ENCODE measurements at regions not wholly inside any gene's neighbourhood (a gene's known extent, or its start where the extent isn't known, plus 50 kb on each side); places are given as distances from the start of the nearest gene placed in this dataset.

- H3K9me3 ChIP-seq (replicated peaks; ENCODE audit: low read length): no peaks in the 10 kb centered on the region
- H3K4me3 ChIP-seq (ENCODE audit: low read length): no peak overlapping the region
- no peaks in the 10 kb centered on the region for H3K4me1 ChIP-seq (ENCODE audit: control insufficient read depth, insufficient read depth, low read length)
- H3K27me3 ChIP-seq (ENCODE audit: control insufficient read depth, insufficient read depth, low read length): peaks cover 3% of the 10 kb centered on the region
- no peak overlapping the region for H3K9ac ChIP-seq (ENCODE audit: low read depth, low read length)
- H3K36me3 ChIP-seq (ENCODE audit: insufficient read depth, low read length): no peaks in the 10 kb centered on the region
- H3K4me2 ChIP-seq (ENCODE audit: low read length): no peak overlapping the region
Measured at GRCh38 chr5:52564587-52564986, 223.1 kb upstream of the ITGA1 start.

- Histone ChIP-seq H3K27me3 (ENCODE audit: control insufficient read depth, insufficient read depth, low read length) (no peaks in the 10 kb centered on the region), H3K9me3 (replicated peaks; ENCODE audit: low read length) (no peaks in the 10 kb centered on the region), H3K9ac (ENCODE audit: low read depth, low read length) (no peak overlapping the region), H3K4me2 (ENCODE audit: low read length) (no peak overlapping the region), H3K36me3 (ENCODE audit: insufficient read depth, low read length) (no peaks in the 10 kb centered on the region), H3K4me3 (ENCODE audit: low read length) (no peak overlapping the region), H3K4me1 (ENCODE audit: control insufficient read depth, insufficient read depth, low read length) (no peaks in the 10 kb centered on the region)
Measured at GRCh38 chr5:52577546-52577945, 210.2 kb upstream of the ITGA1 start.

GRCh38 chr5:52579391-52579790, 208.3 kb upstream of the ITGA1 start:
- Histone ChIP-seq H3K9ac (ENCODE audit: low read depth, low read length) (no peak overlapping the region), H3K9me3 (replicated peaks; ENCODE audit: low read length) (no peaks in the 10 kb centered on the region), H3K4me2 (ENCODE audit: low read length) (no peak overlapping the region), H3K4me3 (ENCODE audit: low read length) (no peak overlapping the region), H3K36me3 (ENCODE audit: insufficient read depth, low read length) (no peaks in the 10 kb centered on the region), H3K4me1 (ENCODE audit: control insufficient read depth, insufficient read depth, low read length) (no peaks in the 10 kb centered on the region), H3K27me3 (ENCODE audit: control insufficient read depth, insufficient read depth, low read length) (no peaks in the 10 kb centered on the region)

- Histone ChIP-seq H3K4me2 (ENCODE audit: low read length) (no peak overlapping the region), H3K27me3 (ENCODE audit: control insufficient read depth, insufficient read depth, low read length) (no peaks in the 10 kb centered on the region), H3K4me1 (ENCODE audit: control insufficient read depth, insufficient read depth, low read length) (no peaks in the 10 kb centered on the region), H3K9me3 (replicated peaks; ENCODE audit: low read length) (no peaks in the 10 kb centered on the region), H3K36me3 (ENCODE audit: insufficient read depth, low read length) (no peaks in the 10 kb centered on the region), H3K4me3 (ENCODE audit: low read length) (no peak overlapping the region), H3K9ac (ENCODE audit: low read depth, low read length) (no peak overlapping the region)
Measured at GRCh38 chr5:52580921-52581320, 206.8 kb upstream of the ITGA1 start.

GRCh38 chr5:52582313-52582712, 205.4 kb upstream of the ITGA1 start:
- no peak overlapping the region for H3K9ac ChIP-seq (ENCODE audit: low read depth, low read length)
- H3K36me3 ChIP-seq (ENCODE audit: insufficient read depth, low read length): no peaks in the 10 kb centered on the region
- no peaks in the 10 kb centered on the region for H3K27me3 ChIP-seq (ENCODE audit: control insufficient read depth, insufficient read depth, low read length)
- H3K4me3 ChIP-seq (ENCODE audit: low read length): no peak overlapping the region
- H3K4me2 ChIP-seq (ENCODE audit: low read length): no peak overlapping the region
- no peaks in the 10 kb centered on the region for H3K4me1 ChIP-seq (ENCODE audit: control insufficient read depth, insufficient read depth, low read length)
- no peaks in the 10 kb centered on the region for H3K9me3 ChIP-seq (replicated peaks; ENCODE audit: low read length)

- Histone ChIP-seq H3K9me3 (replicated peaks; ENCODE audit: low read length) (no peaks in the 10 kb centered on the region), H3K27me3 (ENCODE audit: control insufficient read depth, insufficient read depth, low read length) (no peaks in the 10 kb centered on the region), H3K36me3 (ENCODE audit: insufficient read depth, low read length) (no peaks in the 10 kb centered on the region), H3K9ac (ENCODE audit: low read depth, low read length) (no peak overlapping the region), H3K4me2 (ENCODE audit: low read length) (no peak overlapping the region), H3K4me3 (ENCODE audit: low read length) (no peak overlapping the region), H3K4me1 (ENCODE audit: control insufficient read depth, insufficient read depth, low read length) (no peaks in the 10 kb centered on the region)
Measured at GRCh38 chr5:52587131-52587530, 200.6 kb upstream of the ITGA1 start.

- no peaks in the 10 kb centered on the region for H3K9me3 ChIP-seq (replicated peaks; ENCODE audit: low read length)
- H3K27me3 ChIP-seq (ENCODE audit: control insufficient read depth, insufficient read depth, low read length): no peaks in the 10 kb centered on the region
- H3K4me2 ChIP-seq (ENCODE audit: low read length): no peak overlapping the region
- H3K9ac ChIP-seq (ENCODE audit: low read depth, low read length): no peak overlapping the region
- H3K4me1 ChIP-seq (ENCODE audit: control insufficient read depth, insufficient read depth, low read length): no peaks in the 10 kb centered on the region
- no peak overlapping the region for H3K4me3 ChIP-seq (ENCODE audit: low read length)
- H3K36me3 ChIP-seq (ENCODE audit: insufficient read depth, low read length): no peaks in the 10 kb centered on the region
Measured at GRCh38 chr5:52597625-52598024, 190.1 kb upstream of the ITGA1 start.

GRCh38 chr5:52598968-52599367, 188.7 kb upstream of the ITGA1 start:
- no peak overlapping the region for H3K4me3 ChIP-seq (ENCODE audit: low read length)
- H3K36me3 ChIP-seq (ENCODE audit: insufficient read depth, low read length): no peaks in the 10 kb centered on the region
- no peak overlapping the region for H3K9ac ChIP-seq (ENCODE audit: low read depth, low read length)
- H3K27me3 ChIP-seq (ENCODE audit: control insufficient read depth, insufficient read depth, low read length): no peaks in the 10 kb centered on the region
- no peaks in the 10 kb centered on the region for H3K4me1 ChIP-seq (ENCODE audit: control insufficient read depth, insufficient read depth, low read length)
- H3K4me2 ChIP-seq (ENCODE audit: low read length): no peak overlapping the region
- no peaks in the 10 kb centered on the region for H3K9me3 ChIP-seq (replicated peaks; ENCODE audit: low read length)

GRCh38 chr5:52603778-52604554, 183.8 kb upstream of the ITGA1 start:
- H3K4me3 ChIP-seq (ENCODE audit: low read length): no peak overlapping the region
- H3K4me1 ChIP-seq (ENCODE audit: control insufficient read depth, insufficient read depth, low read length): no peaks in the 10 kb centered on the region
- no peaks in the 10 kb centered on the region for H3K36me3 ChIP-seq (ENCODE audit: insufficient read depth, low read length)
- H3K9ac ChIP-seq (ENCODE audit: low read depth, low read length): no peak overlapping the region
- no peaks in the 10 kb centered on the region for H3K9me3 ChIP-seq (replicated peaks; ENCODE audit: low read length)
- H3K27me3 ChIP-seq (ENCODE audit: control insufficient read depth, insufficient read depth, low read length): no peaks in the 10 kb centered on the region
- no peak overlapping the region for H3K4me2 ChIP-seq (ENCODE audit: low read length)

- Histone ChIP-seq H3K4me1 (ENCODE audit: control insufficient read depth, insufficient read depth, low read length) (no peaks in the 10 kb centered on the region), H3K4me2 (ENCODE audit: low read length) (no peak overlapping the region), H3K36me3 (ENCODE audit: insufficient read depth, low read length) (no peaks in the 10 kb centered on the region), H3K9me3 (replicated peaks; ENCODE audit: low read length) (no peaks in the 10 kb centered on the region), H3K4me3 (ENCODE audit: low read length) (no peak overlapping the region), H3K27me3 (ENCODE audit: control insufficient read depth, insufficient read depth, low read length) (no peaks in the 10 kb centered on the region), H3K9ac (ENCODE audit: low read depth, low read length) (no peak overlapping the region)
Measured at GRCh38 chr5:52605317-52606313, 182.1 kb upstream of the ITGA1 start.

- Histone ChIP-seq H3K27me3 (ENCODE audit: control insufficient read depth, insufficient read depth, low read length) (no peaks in the 10 kb centered on the region), H3K4me2 (ENCODE audit: low read length) (no peak overlapping the region), H3K9ac (ENCODE audit: low read depth, low read length) (no peak overlapping the region), H3K4me1 (ENCODE audit: control insufficient read depth, insufficient read depth, low read length) (no peaks in the 10 kb centered on the region), H3K9me3 (replicated peaks; ENCODE audit: low read length) (no peaks in the 10 kb centered on the region), H3K4me3 (ENCODE audit: low read length) (no peak overlapping the region), H3K36me3 (ENCODE audit: insufficient read depth, low read length) (no peaks in the 10 kb centered on the region)
Measured at GRCh38 chr5:52607227-52607824, 180.4 kb upstream of the ITGA1 start.
